HEK293 (cell line): ENCODE measurements at regions not wholly inside any gene's neighbourhood (a gene's known extent, or its start where the extent isn't known, plus 50 kb on each side); places are given as distances from the start of the nearest gene placed in this dataset.

Source experiments
- CTCF ChIP-seq: fragments of 450-650 bp; formaldehyde crosslinking; IDR thresholded peaks from 2 replicates; pipeline ENCODE4 v1.5.1; 2016; ENCODE audit warnings: missing biosample characterization, missing genetic modification characterization
- GLI4 ChIP-seq: fragments of 450-650 bp; formaldehyde crosslinking; IDR thresholded peaks from 2 replicates; pipeline ENCODE4 v1.5.1; 2016; ENCODE audit warnings: missing biosample characterization, missing genetic modification characterization
- HOXD13 ChIP-seq: sonication (generic); formaldehyde crosslinking; IDR thresholded peaks from 2 replicates; pipeline ENCODE4 v1.8.0; 2022; ENCODE audit warnings: missing genetic modification reagents, borderline replicate concordance
- MEIS1 ChIP-seq: sonication (generic); formaldehyde crosslinking; IDR thresholded peaks from 2 replicates; pipeline ENCODE4 v1.8.1; 2022; ENCODE audit warnings: missing genetic modification reagents, mild to moderate bottlenecking, borderline replicate concordance
- PRDM4 ChIP-seq: fragments of 450-650 bp; formaldehyde crosslinking; IDR thresholded peaks from 2 replicates; pipeline ENCODE4 v1.5.1; 2017; ENCODE audit warnings: missing biosample characterization, missing genetic modification characterization
- TRIM28 ChIP-seq: IDR thresholded peaks from 2 replicates; pipeline ENCODE4 v1.6.1; 2011; ENCODE audit warnings: low read length, control low read depth, borderline replicate concordance
- YY2 ChIP-seq: fragments of 450-650 bp; formaldehyde crosslinking; IDR thresholded peaks from 2 replicates; pipeline ENCODE4 v1.5.1; 2016; ENCODE audit warnings: missing biosample characterization, missing genetic modification characterization
- ZBTB1 ChIP-seq: fragments of 450-650 bp; formaldehyde crosslinking; IDR thresholded peaks from 2 replicates; pipeline ENCODE4 v1.5.1; 2016; ENCODE audit warnings: missing biosample characterization, missing genetic modification characterization
- ZBTB49 ChIP-seq: fragments of 450-650 bp; formaldehyde crosslinking; IDR thresholded peaks from 2 replicates; pipeline ENCODE4 v1.5.1; 2016; ENCODE audit warnings: missing biosample characterization, missing genetic modification characterization, low read depth
- ZBTB7A ChIP-seq: fragments of 450-650 bp; formaldehyde crosslinking; IDR thresholded peaks from 2 replicates; pipeline ENCODE4 v1.5.1; 2016; ENCODE audit warnings: low read depth, missing biosample characterization, missing genetic modification characterization
- ZNF138 ChIP-seq: fragments of 450-650 bp; formaldehyde crosslinking; IDR thresholded peaks from 2 replicates; pipeline ENCODE4 v1.5.1; 2016; ENCODE audit warnings: missing biosample characterization, missing genetic modification characterization, borderline replicate concordance
- ZNF140 ChIP-seq: fragments of 450-650 bp; formaldehyde crosslinking; IDR thresholded peaks from 2 replicates; pipeline ENCODE4 v1.5.1; 2016; ENCODE audit warnings: missing biosample characterization, missing genetic modification characterization
- ZNF175 ChIP-seq: fragments of 450-650 bp; formaldehyde crosslinking; IDR thresholded peaks from 2 replicates; pipeline ENCODE4 v1.5.1; 2016; ENCODE audit warnings: missing biosample characterization, missing genetic modification characterization
- ZNF202 ChIP-seq: fragments of 450-650 bp; formaldehyde crosslinking; IDR thresholded peaks from 2 replicates; pipeline ENCODE4 v1.5.1; 2016; ENCODE audit warnings: missing biosample characterization, missing genetic modification characterization, borderline replicate concordance
- ZNF214 ChIP-seq: fragments of 450-650 bp; formaldehyde crosslinking; IDR thresholded peaks from 2 replicates; pipeline ENCODE4 v1.5.1; 2017; ENCODE audit warnings: missing biosample characterization, mild to moderate bottlenecking, missing genetic modification characterization, borderline replicate concordance
- ZNF404 ChIP-seq: fragments of 450-650 bp; formaldehyde crosslinking; IDR thresholded peaks from 2 replicates; pipeline ENCODE4 v1.5.1; 2017; ENCODE audit warnings: missing biosample characterization, missing genetic modification characterization
- ZNF416 ChIP-seq: fragments of 450-650 bp; formaldehyde crosslinking; IDR thresholded peaks from 2 replicates; pipeline ENCODE4 v1.5.1; 2016; ENCODE audit warnings: missing biosample characterization, missing genetic modification characterization
- ZNF510 ChIP-seq: fragments of 450-650 bp; formaldehyde crosslinking; IDR thresholded peaks from 2 replicates; pipeline ENCODE4 v1.5.1; 2018; ENCODE audit warnings: mild to moderate bottlenecking, missing genetic modification characterization, missing biosample characterization; ENCODE audit not compliant: insufficient replicate concordance
- ZNF600 ChIP-seq: fragments of 450-650 bp; formaldehyde crosslinking; IDR thresholded peaks from 2 replicates; pipeline ENCODE4 v1.5.1; 2016; ENCODE audit warnings: missing biosample characterization, missing genetic modification characterization
- ZNF621 ChIP-seq: fragments of 450-650 bp; formaldehyde crosslinking; IDR thresholded peaks from 2 replicates; pipeline ENCODE4 v1.5.1; 2017; ENCODE audit warnings: missing biosample characterization, missing genetic modification characterization
- ZNF677 ChIP-seq: fragments of 450-650 bp; IDR thresholded peaks from 2 replicates; pipeline ENCODE4 v1.5.0; 2018; ENCODE audit warnings: missing biosample characterization, mild to moderate bottlenecking, missing genetic modification characterization, moderate library complexity
- ZNF792 ChIP-seq: fragments of 450-650 bp; formaldehyde crosslinking; IDR thresholded peaks from 2 replicates; pipeline ENCODE4 v1.5.1; 2016; ENCODE audit warnings: missing biosample characterization, missing genetic modification characterization
- ZSCAN18 ChIP-seq: fragments of 450-650 bp; formaldehyde crosslinking; IDR thresholded peaks from 2 replicates; pipeline ENCODE4 v1.5.1; 2016; ENCODE audit warnings: missing biosample characterization, missing genetic modification characterization
- ZSCAN4 ChIP-seq: fragments of 450-650 bp; formaldehyde crosslinking; IDR thresholded peaks from 2 replicates; pipeline ENCODE4 v1.5.1; 2017; ENCODE audit warnings: missing biosample characterization, missing genetic modification characterization
- TF ChIP-seq, protein P1 (sequence below): fragments of 450-650 bp; formaldehyde crosslinking; IDR thresholded peaks from 2 replicates; pipeline ENCODE4 v1.5.1; 2016; ENCODE audit warnings: missing biosample characterization, missing genetic modification characterization
- TF ChIP-seq, protein P2 (sequence below): fragments of 450-650 bp; formaldehyde crosslinking; IDR thresholded peaks from 2 replicates; pipeline ENCODE4 v1.5.1; 2016; ENCODE audit warnings: missing biosample characterization, missing genetic modification characterization

GRCh38 chr12:89768586-89769482, 60.2 kb upstream of the ATP2B1 start (continued):
- TF ChIP-seq MEIS1 (no peak), ZNF175 (tag by site-specific recombination) (no peak), ZNF416 (tag by site-specific recombination) (no peak), ZNF138 (tag by site-specific recombination) (no peak), ZNF792 (0 out of 2 replicates have a peak, but pooled peaks have one; percentile 45), ZSCAN4 (no peak), CTCF (no peak), ZNF600 (tag by site-specific recombination) (peak; percentile 98), ZNF510 (tag by site-specific recombination) (no peak), ZBTB7A (tag by site-specific recombination) (no peak), GLI4 (tag by site-specific recombination) (no peak), YY2 (no peak), ZNF677 (tag by site-specific recombination) (no peak), TRIM28 (peak; percentile 50; the same call in 1 of the 2 replicates), ZBTB1 (tag by site-specific recombination) (peak; percentile 71; the same call in 1 of the 2 replicates), ZNF404 (tag by site-specific recombination) (no peak), ZNF202 (tag by site-specific recombination) (no peak), PRDM4 (tag by site-specific recombination) (peak; percentile 75), ZNF214 (tag by site-specific recombination) (no peak), ZBTB49 (tag by site-specific recombination) (no peak), HOXD13 (CRISPR knock-in tag) (no peak), ZNF621 (tag by site-specific recombination) (no peak), ZNF140 (tag by site-specific recombination) (no peak), ZSCAN18 (no peak)
- TF ChIP-seq, protein P1, sequence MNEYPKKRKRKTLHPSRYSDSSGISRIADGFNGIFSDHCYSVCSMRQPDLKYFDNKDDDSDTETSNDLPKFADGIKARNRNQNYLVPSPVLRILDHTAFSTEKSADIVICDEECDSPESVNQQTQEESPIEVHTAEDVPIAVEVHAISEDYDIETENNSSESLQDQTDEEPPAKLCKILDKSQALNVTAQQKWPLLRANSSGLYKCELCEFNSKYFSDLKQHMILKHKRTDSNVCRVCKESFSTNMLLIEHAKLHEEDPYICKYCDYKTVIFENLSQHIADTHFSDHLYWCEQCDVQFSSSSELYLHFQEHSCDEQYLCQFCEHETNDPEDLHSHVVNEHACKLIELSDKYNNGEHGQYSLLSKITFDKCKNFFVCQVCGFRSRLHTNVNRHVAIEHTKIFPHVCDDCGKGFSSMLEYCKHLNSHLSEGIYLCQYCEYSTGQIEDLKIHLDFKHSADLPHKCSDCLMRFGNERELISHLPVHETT (tag by site-specific recombination), result peak; percentile 96
- TF ChIP-seq, protein P2, sequence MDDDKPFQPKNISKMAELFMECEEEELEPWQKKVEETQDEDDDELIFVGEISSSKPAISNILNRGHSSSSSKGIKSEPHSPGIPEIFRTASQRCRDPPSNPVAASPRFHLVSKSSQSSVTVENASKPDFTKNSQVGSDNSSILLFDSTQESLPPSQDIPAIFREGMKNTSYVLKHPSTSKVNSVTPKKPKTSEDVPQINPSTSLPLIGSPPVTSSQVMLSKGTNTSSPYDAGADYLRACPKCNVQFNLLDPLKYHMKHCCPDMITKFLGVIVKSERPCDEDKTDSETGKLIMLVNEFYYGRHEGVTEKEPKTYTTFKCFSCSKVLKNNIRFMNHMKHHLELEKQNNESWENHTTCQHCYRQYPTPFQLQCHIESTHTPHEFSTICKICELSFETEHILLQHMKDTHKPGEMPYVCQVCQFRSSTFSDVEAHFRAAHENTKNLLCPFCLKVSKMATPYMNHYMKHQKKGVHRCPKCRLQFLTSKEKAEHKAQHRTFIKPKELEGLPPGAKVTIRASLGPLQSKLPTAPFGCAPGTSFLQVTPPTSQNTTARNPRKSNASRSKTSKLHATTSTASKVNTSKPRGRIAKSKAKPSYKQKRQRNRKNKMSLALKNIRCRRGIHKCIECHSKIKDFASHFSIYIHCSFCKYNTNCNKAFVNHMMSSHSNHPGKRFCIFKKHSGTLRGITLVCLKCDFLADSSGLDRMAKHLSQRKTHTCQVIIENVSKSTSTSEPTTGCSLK (tag by site-specific recombination), result no peak
